Lung (tissue), 11 donors: ENCODE measurements at regions not wholly inside any gene's neighbourhood (a gene's known extent, or its start where the extent isn't known, plus 50 kb on each side); places are given as distances from the start of the nearest gene placed in this dataset.

ENCODE experiments used
- ATAC-seq: fragments of 200-7000 bp; cut with Tn5 transposase; one replicate; pipeline ENCODE4 v1.9.1; 2020; ENCODE audit warnings: moderate number of reproducible peaks; ENCODE audit not compliant: insufficient read depth, low FRiP score
- DNase-seq, 3 donors: peaks; one replicate each; pipeline ENCODE4 v3.0.0-alpha.2; 2013 to 2017
- H3K27ac ChIP-seq, 2 donors: one replicate each; pipeline ENCODE4 v1.5.1; 2013; ENCODE audit warnings: mild to moderate bottlenecking in 2 of 2, moderate library complexity in 2 of 2, control low read depth in 1 of 2, inconsistent platforms in 1 of 2, low read depth in 1 of 2, low read length in 1 of 2
- H3K27me3 ChIP-seq, 3 donors: one replicate each; pipeline ENCODE4 v1.5.1; 2013; ENCODE audit warnings: low read length in 2 of 3; ENCODE audit not compliant: control insufficient read depth in 3 of 3, insufficient read depth in 3 of 3
- H3K36me3 ChIP-seq, 4 donors: one replicate each; pipeline ENCODE4 v1.5.1; 2013; ENCODE audit warnings: low read length in 4 of 4, mild to moderate bottlenecking in 1 of 4, moderate library complexity in 1 of 4; ENCODE audit not compliant: control insufficient read depth in 4 of 4, insufficient read depth in 4 of 4
- H3K4me1 ChIP-seq, 5 donors: one replicate each; pipeline ENCODE4 v1.5.1; 2013; ENCODE audit warnings: low read length in 5 of 5, mild to moderate bottlenecking in 2 of 5, moderate library complexity in 1 of 5; ENCODE audit not compliant: control insufficient read depth in 5 of 5, insufficient read depth in 5 of 5
- H3K4me3 ChIP-seq: one replicate; pipeline ENCODE4 v1.5.1; 2013; ENCODE audit warnings: mild to moderate bottlenecking, control low read depth, moderate library complexity
- H3K9ac ChIP-seq, 2 donors: one replicate each; pipeline ENCODE4 v1.5.1; 2013; ENCODE audit warnings: low read length in 2 of 2, control low read depth in 1 of 2; ENCODE audit not compliant: insufficient read depth in 1 of 2
- H3K9me3 ChIP-seq, 4 donors: one replicate each; pipeline ENCODE4 v1.5.1; 2013; ENCODE audit warnings: low read length in 3 of 4, mild to moderate bottlenecking in 1 of 4, moderate library complexity in 1 of 4; ENCODE audit not compliant: control insufficient read depth in 4 of 4, insufficient read depth in 3 of 4
- WGBS, 2 donors: extraction: QIAGEN DNeasy Blood & Tissue Kit; methylation state at CpG; one replicate each; pipeline ENCODE4 v1.1.7; 2013; 5-methylcytosine and 5-hydroxymethylcytosine counted together
- TF ChIP-seq, protein P1 (sequence below): IDR thresholded peaks from 2 replicates; pipeline ENCODE4 v1.5.1; 2012; ENCODE audit warnings: mild to moderate bottlenecking; ENCODE audit errors: control extremely low read depth, extremely low read depth
- donor health status: control.
- donor health status: control.
- donor health status: Bipolar disorder and iron deficiency.
- donor health status: healthy.
- donor health status: DM: yes; HTN: yes; CAD: no.

DNA sequence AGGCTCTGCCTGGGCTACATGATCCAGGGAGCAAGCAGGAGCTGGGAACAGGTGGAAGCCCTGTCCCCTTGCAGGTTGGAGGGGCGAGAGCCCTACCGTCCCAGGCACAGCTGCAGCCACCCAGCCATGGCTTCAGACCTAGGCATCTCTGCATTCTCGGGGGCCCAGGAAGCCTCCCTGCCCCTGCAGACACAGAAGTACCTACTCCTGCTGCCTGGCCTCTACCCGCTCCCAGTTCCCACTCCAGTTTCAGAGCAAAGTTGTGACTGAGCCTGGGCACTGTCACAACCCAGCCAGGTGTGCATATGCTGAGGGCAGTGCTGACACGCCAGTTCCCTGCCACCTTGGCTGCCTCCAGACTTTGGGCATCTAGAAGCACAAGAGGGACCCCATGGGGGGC is 645.9 kb downstream of the HTR1B start:
- WGBS, 2 donors: 84 to 92% methylated on average over 4 to 5 of the region's 5 CpGs
- Histone ChIP-seq H3K27ac (no peak overlapping the region), H3K4me3 (no peak overlapping the region), H3K36me3 (no peaks in the 10 kb centered on the region), H3K9me3 (peaks cover 0 to 3% (median 0%) of the 10 kb centered on the region in 4 donors), H3K4me1 (no peaks in the 10 kb centered on the region), H3K27me3 (no peaks in the 10 kb centered on the region), H3K9ac (no peak overlapping the region)
- no peak for DNase-seq
- no peak for ATAC-seq
- TF ChIP-seq, protein P1, sequence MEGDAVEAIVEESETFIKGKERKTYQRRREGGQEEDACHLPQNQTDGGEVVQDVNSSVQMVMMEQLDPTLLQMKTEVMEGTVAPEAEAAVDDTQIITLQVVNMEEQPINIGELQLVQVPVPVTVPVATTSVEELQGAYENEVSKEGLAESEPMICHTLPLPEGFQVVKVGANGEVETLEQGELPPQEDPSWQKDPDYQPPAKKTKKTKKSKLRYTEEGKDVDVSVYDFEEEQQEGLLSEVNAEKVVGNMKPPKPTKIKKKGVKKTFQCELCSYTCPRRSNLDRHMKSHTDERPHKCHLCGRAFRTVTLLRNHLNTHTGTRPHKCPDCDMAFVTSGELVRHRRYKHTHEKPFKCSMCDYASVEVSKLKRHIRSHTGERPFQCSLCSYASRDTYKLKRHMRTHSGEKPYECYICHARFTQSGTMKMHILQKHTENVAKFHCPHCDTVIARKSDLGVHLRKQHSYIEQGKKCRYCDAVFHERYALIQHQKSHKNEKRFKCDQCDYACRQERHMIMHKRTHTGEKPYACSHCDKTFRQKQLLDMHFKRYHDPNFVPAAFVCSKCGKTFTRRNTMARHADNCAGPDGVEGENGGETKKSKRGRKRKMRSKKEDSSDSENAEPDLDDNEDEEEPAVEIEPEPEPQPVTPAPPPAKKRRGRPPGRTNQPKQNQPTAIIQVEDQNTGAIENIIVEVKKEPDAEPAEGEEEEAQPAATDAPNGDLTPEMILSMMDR: no peak

DNA sequence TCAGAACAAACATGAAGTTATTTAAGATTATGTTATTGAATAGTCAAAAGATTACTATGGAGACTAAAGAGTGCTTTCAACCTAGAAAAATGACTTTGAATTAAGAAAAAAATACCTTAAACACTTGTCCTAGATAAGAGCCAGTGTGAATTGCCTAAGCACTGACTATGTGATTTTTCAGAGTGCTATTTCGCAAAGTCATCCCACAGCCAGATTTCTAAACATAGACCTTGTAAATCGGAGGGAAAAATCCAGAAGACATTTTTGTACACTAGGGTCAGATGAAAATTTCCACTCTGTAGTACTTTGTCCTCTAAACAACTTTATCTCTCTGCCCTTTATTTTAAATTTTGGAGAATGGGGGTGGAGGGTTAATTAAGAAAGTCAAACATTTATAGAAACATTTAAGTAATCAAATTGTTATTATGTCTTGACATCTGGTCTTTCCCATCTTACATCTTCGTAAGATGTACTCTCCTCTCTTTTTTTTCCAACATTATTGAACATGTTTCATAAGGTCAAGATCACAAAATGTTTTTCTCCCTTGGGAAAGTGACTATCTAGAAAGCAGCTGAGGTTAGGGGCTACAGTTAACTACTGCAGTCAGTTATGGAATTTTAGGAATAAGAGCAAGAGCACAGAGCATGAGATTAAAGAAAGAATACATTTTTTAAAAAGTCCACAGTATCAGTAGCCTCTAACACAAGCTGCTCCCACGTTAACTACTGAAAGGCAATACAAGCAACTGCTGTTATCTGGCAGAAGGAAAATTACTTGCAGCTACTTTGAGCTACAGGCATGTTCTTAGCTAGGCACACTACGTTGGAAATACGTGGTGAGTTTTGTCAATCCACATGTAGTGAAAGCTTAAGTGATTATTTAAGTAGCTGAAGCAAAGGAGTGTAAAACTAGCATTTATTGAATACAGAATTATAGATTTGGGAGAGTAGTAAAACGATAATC is 648.5 kb downstream of the HTR1B start:
- no peaks in the 10 kb centered on the region for H3K36me3 ChIP-seq
- DNase-seq (peak in 1 of 3 donors; percentile 22), ATAC-seq (peak; percentile 34)
- no peaks in the 10 kb centered on the region for H3K4me1 ChIP-seq
- H3K4me3 ChIP-seq: no peak overlapping the region
- H3K9me3 ChIP-seq: peaks cover 0 to 3% (median 0%) of the 10 kb centered on the region in 4 donors
- H3K27me3 ChIP-seq: no peaks in the 10 kb centered on the region
- H3K9ac ChIP-seq: no peak overlapping the region
- H3K27ac ChIP-seq: no peak overlapping the region
- TF ChIP-seq, protein P1: no peak
- 38 to 60% methylated on average over 7 of the region's 7 CpGs for WGBS, 2 donors

DNA sequence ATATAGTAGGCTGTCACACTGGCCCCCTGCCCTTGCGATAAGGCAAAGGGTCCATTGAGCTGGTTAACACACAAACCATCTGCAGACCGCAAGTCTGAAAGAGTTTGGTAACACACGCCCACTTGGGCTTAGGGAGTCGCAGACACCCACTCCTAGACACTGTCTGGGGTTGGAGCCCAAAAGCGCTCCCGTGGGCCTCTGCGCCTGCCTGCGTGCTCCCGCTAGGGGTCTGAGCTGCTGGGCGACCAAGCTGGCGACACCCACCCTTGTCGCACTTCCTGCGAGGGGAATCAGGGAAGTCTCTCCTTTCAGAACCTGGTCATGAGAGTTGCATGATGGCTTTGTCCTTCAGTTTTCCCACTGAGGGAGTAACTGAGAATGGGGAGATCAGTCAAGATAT is 653.0 kb downstream of the HTR1B start:
- ATAC-seq (no peak), DNase-seq (no peak)
- Histone ChIP-seq H3K27ac (no peak overlapping the region), H3K4me3 (no peak overlapping the region), H3K9me3 (no peaks in the 10 kb centered on the region), H3K9ac (no peak overlapping the region), H3K36me3 (no peaks in the 10 kb centered on the region), H3K4me1 (no peaks in the 10 kb centered on the region), H3K27me3 (no peaks in the 10 kb centered on the region)
- 77 to 96% methylated on average over 13 of the region's 13 CpGs for WGBS, 2 donors
- TF ChIP-seq, protein P1: no peak
